Activated CD4-positive, alpha-beta T cell treated with anti-CD3 and anti-CD28 coated beads, Interleukin-2, amount 10 ng/mL, durations not matched to agents 7 days and 5 days (primary cell): ENCODE measurements at regions not wholly inside any gene's neighbourhood (a gene's known extent, or its start where the extent isn't known, plus 50 kb on each side); places are given as distances from the start of the nearest gene placed in this dataset.

ENCODE experiments used
- CTCF ChIA-PET: fragments of 350-600 bp; sonication (Branson Sonifier 250); formaldehyde crosslinking; loops from one replicate; lab custom pipeline; 2021; ENCODE audit warnings: antibody characterized with exemption; lab: Charles Lee
- POLR2A ChIA-PET: fragments of 350-600 bp; sonication (Branson Sonifier 250); formaldehyde crosslinking; loops from one replicate; lab custom pipeline; 2021; ENCODE audit warnings: antibody characterized with exemption; lab: Charles Lee
- DNase-seq: peaks from one replicate; pipeline ENCODE4 v3.0.0-alpha.2; 2020
- H3K27ac Mint-ChIP-seq: one replicate; pipeline ENCODE4 v1.8.0; 2021; ENCODE audit warnings: mild to moderate bottlenecking, moderate library complexity, mixed read lengths
- H3K27me3 Mint-ChIP-seq: one replicate; pipeline ENCODE4 v1.8.0; 2021; ENCODE audit warnings: mixed read lengths
- H3K36me3 Mint-ChIP-seq: one replicate; pipeline ENCODE4 v1.8.0; 2021; ENCODE audit warnings: low read depth, mixed read lengths
- H3K4me1 Mint-ChIP-seq: one replicate; pipeline ENCODE4 v1.8.0; 2021; ENCODE audit warnings: mixed read lengths
- H3K4me3 Mint-ChIP-seq: one replicate; pipeline ENCODE4 v1.8.0; 2021; ENCODE audit warnings: mild to moderate bottlenecking, moderate library complexity, mixed read lengths
- H3K9me3 Mint-ChIP-seq: one replicate; pipeline ENCODE4 v1.8.0; 2021; ENCODE audit warnings: mixed read lengths

- peaks cover 27% of the 10 kb centered on the region for H3K4me1 Mint-ChIP-seq
- DNase-seq = no peak
- ChIA-PET CTCF (interaction anchor here (0.7 to 1.0 kb wide), 3 partner anchors 13 to 42 kb away, joined by 3 read pairs; no protein-coding TSS in a partner anchor), POLR2A (no interaction called here)
- H3K9me3 Mint-ChIP-seq = peaks cover 9% of the 10 kb centered on the region
- H3K27me3 Mint-ChIP-seq = peaks cover 3% of the 10 kb centered on the region
- no peak overlapping the region for H3K4me3 Mint-ChIP-seq
- no peaks in the 10 kb centered on the region for H3K36me3 Mint-ChIP-seq
- H3K27ac Mint-ChIP-seq = no peak overlapping the region
These were observed 50.8 kb upstream of the SSBP3 start for GRCh38 chr1:54456921-54457529.

- H3K4me1 Mint-ChIP-seq = peaks cover 24% of the 10 kb centered on the region
- ChIA-PET POLR2A (no interaction called here), CTCF (interaction anchor here (0.7 to 1.0 kb wide), 4 partner anchors 13 to 209 kb away, joined by 3 to 4 read pairs (median 3); no protein-coding TSS in a partner anchor)
- DNase-seq = no peak
- H3K9me3 Mint-ChIP-seq = peaks cover 9% of the 10 kb centered on the region
- H3K27me3 Mint-ChIP-seq = peaks cover 3% of the 10 kb centered on the region
- no peaks in the 10 kb centered on the region for H3K36me3 Mint-ChIP-seq
- no peak overlapping the region for H3K27ac Mint-ChIP-seq
- H3K4me3 Mint-ChIP-seq = no peak overlapping the region
These were observed 50.2 kb upstream of the SSBP3 start for GRCh38 chr1:54456361-54456760.
